ENCODE measurements at regions not wholly inside any gene's neighbourhood (a gene's known extent, or its start where the extent isn't known, plus 50 kb on each side); places are given as distances from the start of the nearest gene placed in this dataset.

- no peak for DNase-seq
Measured at GRCh38 chr6:71444222-71444621, 155.6 kb downstream of the OGFRL1 start.

GRCh38 chr6:71446057-71446456, 157.4 kb downstream of the OGFRL1 start:
- DNase-seq, result no peak

GRCh38 chr6:71446470-71446869, 157.9 kb downstream of the OGFRL1 start:
- no peak for DNase-seq

GRCh38 chr6:71452697-71453370, 164.2 kb downstream of the OGFRL1 start:
- DNase-seq, result no peak

GRCh38 chr6:71453371-71453706, 164.7 kb downstream of the OGFRL1 start:
- no peak for DNase-seq

GRCh38 chr6:71454056-71454455, 165.4 kb downstream of the OGFRL1 start:
- DNase-seq, result no peak

GRCh38 chr6:71457929-71458328, 169.3 kb downstream of the OGFRL1 start:
- DNase-seq, result no peak

GRCh38 chr6:71459162-71459561, 170.6 kb downstream of the OGFRL1 start:
- no peak for DNase-seq

- DNase-seq, result no peak
Measured at GRCh38 chr6:71460933-71461332, 172.3 kb downstream of the OGFRL1 start.

- no peak for DNase-seq
Measured at GRCh38 chr6:71463061-71463460, 174.4 kb downstream of the OGFRL1 start.

GRCh38 chr6:71465096-71465495, 176.5 kb downstream of the OGFRL1 start:
- DNase-seq, result no peak

GRCh38 chr6:71466362-71466761, 177.8 kb downstream of the OGFRL1 start:
- DNase-seq, result no peak

GRCh38 chr6:71468038-71468437, 179.4 kb downstream of the OGFRL1 start:
- no peak for DNase-seq

- no peak for DNase-seq
Measured at GRCh38 chr6:71468841-71469700, 180.5 kb downstream of the OGFRL1 start.

GRCh38 chr6:71471718-71472117, 183.1 kb downstream of the OGFRL1 start:
- no peak for DNase-seq

GRCh38 chr6:71473926-71474325, 185.3 kb downstream of the OGFRL1 start:
- no peak for DNase-seq

- no peak for DNase-seq
Measured at GRCh38 chr6:71474942-71475341, 186.3 kb downstream of the OGFRL1 start.

GRCh38 chr6:71476371-71476770, 187.8 kb downstream of the OGFRL1 start:
- no peak for DNase-seq

GRCh38 chr6:71476872-71477271, 188.3 kb downstream of the OGFRL1 start:
- DNase-seq, result no peak

GRCh38 chr6:71478834-71479541, 190.4 kb downstream of the OGFRL1 start:
- no peak for DNase-seq

- DNase-seq, result no peak
Measured at GRCh38 chr6:71480577-71480976, 192.0 kb downstream of the OGFRL1 start.

- no peak for DNase-seq
Measured at GRCh38 chr6:71481011-71481410, 192.4 kb downstream of the OGFRL1 start.

- no peak for DNase-seq
Measured at GRCh38 chr6:71481801-71482200, 193.2 kb downstream of the OGFRL1 start.

GRCh38 chr6:71482742-71483141, 194.1 kb downstream of the OGFRL1 start:
- DNase-seq, result no peak
